ENCODE measurements at regions not wholly inside any gene's neighbourhood (a gene's known extent, or its start where the extent isn't known, plus 50 kb on each side); places are given as distances from the start of the nearest gene placed in this dataset.
A peak's percentile ranks its signal among the peaks of the same experiment; 100 is the strongest.

- no peak overlapping the region for H3K4me3 ChIP-seq (ENCODE audit: low read depth, low read length)
- TF ChIP-seq CTCF (IDR thresholded peaks at IDR 0.05; ENCODE audit: low read depth, low read length) = no peak
These were observed 373.3 kb upstream of the DIAPH2 start for GRCh38 chrX:96311366-96311765.

- TF ChIP-seq CTCF (IDR thresholded peaks at IDR 0.05; ENCODE audit: low read depth, low read length) = no peak
- H3K4me3 ChIP-seq (ENCODE audit: low read depth, low read length) = no peak overlapping the region
These were observed 369.7 kb upstream of the DIAPH2 start for GRCh38 chrX:96314985-96315384.

GRCh38 chrX:96361844-96362243, 322.8 kb upstream of the DIAPH2 start:
- TF ChIP-seq CTCF (IDR thresholded peaks at IDR 0.05; ENCODE audit: low read depth, low read length) = no peak
- no peak overlapping the region for H3K4me3 ChIP-seq (ENCODE audit: low read depth, low read length)

- no peak overlapping the region for H3K4me3 ChIP-seq (ENCODE audit: low read depth, low read length)
- TF ChIP-seq CTCF (IDR thresholded peaks at IDR 0.05; ENCODE audit: low read depth, low read length) = peak; percentile 54
These were observed 312.2 kb upstream of the DIAPH2 start for GRCh38 chrX:96372313-96373046.

- H3K4me3 ChIP-seq (ENCODE audit: low read depth, low read length) = no peak overlapping the region
- TF ChIP-seq CTCF (IDR thresholded peaks at IDR 0.05; ENCODE audit: low read depth, low read length) = no peak
These were observed 311.6 kb upstream of the DIAPH2 start for GRCh38 chrX:96373047-96373355.

- TF ChIP-seq CTCF (IDR thresholded peaks at IDR 0.05; ENCODE audit: low read depth, low read length) = no peak
- H3K4me3 ChIP-seq (ENCODE audit: low read depth, low read length) = no peak overlapping the region
These were observed 308.4 kb upstream of the DIAPH2 start for GRCh38 chrX:96376266-96376665.

GRCh38 chrX:96379951-96380350, 304.7 kb upstream of the DIAPH2 start:
- TF ChIP-seq CTCF (IDR thresholded peaks at IDR 0.05; ENCODE audit: low read depth, low read length) = no peak
- H3K4me3 ChIP-seq (ENCODE audit: low read depth, low read length) = no peak overlapping the region

All from WI38 (cell line).